Hematopoietic multipotent progenitor cell treated with erythropoietin and hydrocortisone succinate and interleukin-3 and kit ligand, for 6 days (in vitro differentiated cells): ENCODE measurements at regions not wholly inside any gene's neighbourhood (a gene's known extent, or its start where the extent isn't known, plus 50 kb on each side); places are given as distances from the start of the nearest gene placed in this dataset.

Experiments
- DNase-seq: peaks from one replicate; pipeline ENCODE4 v3.0.0-alpha.2; 2015

GRCh38 chr18:60445341-60445740 lies 72.8 kb upstream of the MC4R start:
- no peak for DNase-seq

- DNase-seq: no peak
These were observed 74.2 kb upstream of the MC4R start for GRCh38 chr18:60446821-60447220.

- no peak for DNase-seq
These were observed 76.1 kb upstream of the MC4R start for GRCh38 chr18:60448487-60449267.

GRCh38 chr18:60452421-60452820 lies 79.8 kb upstream of the MC4R start:
- no peak for DNase-seq

GRCh38 chr18:60466677-60467076 lies 94.1 kb upstream of the MC4R start:
- DNase-seq: no peak

- no peak for DNase-seq
These were observed 97.0 kb upstream of the MC4R start for GRCh38 chr18:60469387-60470100.

- no peak for DNase-seq
These were observed 99.1 kb upstream of the MC4R start for GRCh38 chr18:60471652-60472051.

- no peak for DNase-seq
These were observed 112.6 kb upstream of the MC4R start for GRCh38 chr18:60485201-60485600.

GRCh38 chr18:60493066-60493465 lies 120.5 kb upstream of the MC4R start:
- DNase-seq: no peak

- no peak for DNase-seq
These were observed 127.1 kb upstream of the MC4R start for GRCh38 chr18:60499675-60500074.

GRCh38 chr18:60500960-60501359 lies 128.4 kb upstream of the MC4R start:
- no peak for DNase-seq

- DNase-seq: no peak
These were observed 130.0 kb upstream of the MC4R start for GRCh38 chr18:60502591-60502990.

- DNase-seq: no peak
These were observed 130.6 kb upstream of the MC4R start for GRCh38 chr18:60503199-60503598.

GRCh38 chr18:60506190-60506589 lies 133.6 kb upstream of the MC4R start:
- DNase-seq: no peak

- DNase-seq: no peak
These were observed 134.1 kb upstream of the MC4R start for GRCh38 chr18:60506682-60507081.

GRCh38 chr18:60508108-60508507 lies 135.5 kb upstream of the MC4R start:
- no peak for DNase-seq

- no peak for DNase-seq
These were observed 162.0 kb upstream of the MC4R start for GRCh38 chr18:60534538-60534937.

GRCh38 chr18:60537074-60537473 lies 164.5 kb upstream of the MC4R start:
- DNase-seq: no peak

- no peak for DNase-seq
These were observed 166.3 kb upstream of the MC4R start for GRCh38 chr18:60538891-60539290.

- no peak for DNase-seq
These were observed 169.1 kb upstream of the MC4R start for GRCh38 chr18:60541661-60542060.

GRCh38 chr18:60543646-60544045 lies 171.1 kb upstream of the MC4R start:
- DNase-seq: no peak

- peak; percentile 91 for DNase-seq
These were observed 176.9 kb upstream of the MC4R start for GRCh38 chr18:60549338-60549960.

GRCh38 chr18:60552948-60553347 lies 180.4 kb upstream of the MC4R start:
- no peak for DNase-seq

GRCh38 chr18:60554967-60555366 lies 182.4 kb upstream of the MC4R start:
- DNase-seq: no peak
